ENCODE measurements at regions not wholly inside any gene's neighbourhood (a gene's known extent, or its start where the extent isn't known, plus 50 kb on each side); places are given as distances from the start of the nearest gene placed in this dataset.

- H3K27me3 ChIP-seq (replicated peaks; ENCODE audit: control insufficient read depth, insufficient read depth, low read length): no peaks in the 10 kb centered on the region
- ChIA-PET POLR2A (no interaction called here), CTCF (no interaction called here)
- H3K36me3 ChIP-seq (ENCODE audit: control insufficient read depth, insufficient read depth, low read length): no peaks in the 10 kb centered on the region
- Mint-ChIP-seq H3K9me3 (ENCODE audit: unreplicated experiment) (no peaks in the 10 kb centered on the region), H3K4me1 (ENCODE audit: low read depth, unreplicated experiment) (no peaks in the 10 kb centered on the region), H3K36me3 (ENCODE audit: insufficient read depth, unreplicated experiment) (no peaks in the 10 kb centered on the region), H3K27me3 (ENCODE audit: insufficient read depth, unreplicated experiment) (no peaks in the 10 kb centered on the region), H3K27ac (ENCODE audit: unreplicated experiment) (no peak overlapping the region), H3K4me3 (ENCODE audit: unreplicated experiment) (no peak overlapping the region)
- no TSS peak for BruUV-seq (replicated peaks)
- no peak for TF ChIP-seq CTCF (IDR thresholded peaks at IDR 0.05; ENCODE audit: insufficient read depth in 1 of 2, low read depth in 1 of 2, low read length in 1 of 2, severe bottlenecking in 1 of 2, unreplicated experiment in 1 of 2)
- DNase-seq: no peak
- H3K4me3 ChIP-seq (ENCODE audit: low read depth, low read length): no peak overlapping the region
- no peaks in the 10 kb centered on the region for H3K9me3 ChIP-seq
- no peaks in the 10 kb centered on the region for H3K4me1 ChIP-seq
- intact Hi-C loops (cut with micrococcal nuclease; ENCODE audit: unreplicated experiment): no loop called here
These were observed 828.9 kb downstream of the CDH11 start for GRCh38 chr16:64292953-64293352.

- POLR2A ChIA-PET: no interaction called here
- Histone ChIP-seq H3K27me3 (replicated peaks; ENCODE audit: control insufficient read depth, insufficient read depth, low read length) (no peaks in the 10 kb centered on the region), H3K4me1 (no peaks in the 10 kb centered on the region), H3K9me3 (no peaks in the 10 kb centered on the region), H3K4me3 (ENCODE audit: low read depth, low read length) (no peak overlapping the region), H3K36me3 (ENCODE audit: control insufficient read depth, insufficient read depth, low read length) (no peaks in the 10 kb centered on the region)
- CTCF ChIA-PET: no interaction called here
- no peak overlapping the region for H3K4me3 Mint-ChIP-seq (ENCODE audit: unreplicated experiment)
- TF ChIP-seq CTCF (IDR thresholded peaks at IDR 0.05; ENCODE audit: insufficient read depth in 1 of 2, low read depth in 1 of 2, low read length in 1 of 2, severe bottlenecking in 1 of 2, unreplicated experiment in 1 of 2): no peak
- no peak overlapping the region for H3K27ac Mint-ChIP-seq (ENCODE audit: unreplicated experiment)
- intact Hi-C loops (cut with micrococcal nuclease; ENCODE audit: unreplicated experiment): no loop called here
- H3K36me3 Mint-ChIP-seq (ENCODE audit: insufficient read depth, unreplicated experiment): no peaks in the 10 kb centered on the region
- no peaks in the 10 kb centered on the region for H3K27me3 Mint-ChIP-seq (ENCODE audit: insufficient read depth, unreplicated experiment)
- DNase-seq: no peak
- no TSS peak for BruUV-seq (replicated peaks)
- H3K4me1 Mint-ChIP-seq (ENCODE audit: low read depth, unreplicated experiment): no peaks in the 10 kb centered on the region
- H3K9me3 Mint-ChIP-seq (ENCODE audit: unreplicated experiment): no peaks in the 10 kb centered on the region
These were observed 829.7 kb downstream of the CDH11 start for GRCh38 chr16:64292161-64292560.

GRCh38 chr16:64290461-64290860 is 831.4 kb downstream of the CDH11 start:
- ChIA-PET POLR2A (no interaction called here), CTCF (no interaction called here)
- TF ChIP-seq CTCF (IDR thresholded peaks at IDR 0.05; ENCODE audit: insufficient read depth in 1 of 2, low read depth in 1 of 2, low read length in 1 of 2, severe bottlenecking in 1 of 2, unreplicated experiment in 1 of 2): no peak
- H3K27me3 ChIP-seq (replicated peaks; ENCODE audit: control insufficient read depth, insufficient read depth, low read length): no peaks in the 10 kb centered on the region
- no peak overlapping the region for H3K27ac Mint-ChIP-seq (ENCODE audit: unreplicated experiment)
- H3K36me3 Mint-ChIP-seq (ENCODE audit: insufficient read depth, unreplicated experiment): no peaks in the 10 kb centered on the region
- no peaks in the 10 kb centered on the region for H3K4me1 Mint-ChIP-seq (ENCODE audit: low read depth, unreplicated experiment)
- DNase-seq: no peak
- no TSS peak for BruUV-seq (replicated peaks)
- no peaks in the 10 kb centered on the region for H3K27me3 Mint-ChIP-seq (ENCODE audit: insufficient read depth, unreplicated experiment)
- no peaks in the 10 kb centered on the region for H3K9me3 Mint-ChIP-seq (ENCODE audit: unreplicated experiment)
- no peaks in the 10 kb centered on the region for H3K9me3 ChIP-seq
- H3K4me3 Mint-ChIP-seq (ENCODE audit: unreplicated experiment): no peak overlapping the region
- no peaks in the 10 kb centered on the region for H3K4me1 ChIP-seq
- no peak overlapping the region for H3K4me3 ChIP-seq (ENCODE audit: low read depth, low read length)
- no peaks in the 10 kb centered on the region for H3K36me3 ChIP-seq (ENCODE audit: control insufficient read depth, insufficient read depth, low read length)
- intact Hi-C loops (cut with micrococcal nuclease; ENCODE audit: unreplicated experiment): no loop called here
